NCI-H1105 treated with DMSO at 0.1 percent for 48 hours (cell line): ENCODE measurements at regions not wholly inside any gene's neighbourhood (a gene's known extent, or its start where the extent isn't known, plus 50 kb on each side); places are given as distances from the start of the nearest gene placed in this dataset.

Source experiments
- DNase-seq: peaks from one replicate; lab custom pipeline; 2025; lab: John Stamatoyannopoulos, UW

DNA sequence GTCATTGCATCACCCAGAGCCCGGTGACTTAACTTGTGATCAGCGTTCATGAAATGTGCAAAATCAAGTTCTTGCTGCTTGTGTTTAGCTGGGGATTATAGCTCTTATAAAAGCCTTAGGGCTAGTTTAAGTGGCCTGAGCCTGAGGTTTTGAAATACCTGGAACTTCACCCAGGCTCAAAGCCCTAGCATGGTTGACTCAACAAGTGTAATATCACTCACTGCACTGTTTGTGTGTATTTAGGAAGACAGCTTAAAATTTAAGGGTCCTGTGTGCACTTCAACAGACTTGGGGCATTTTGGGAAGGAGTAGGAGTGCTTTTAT is 489.5 kb downstream of the GATA3 start:
- no peak for DNase-seq

DNA sequence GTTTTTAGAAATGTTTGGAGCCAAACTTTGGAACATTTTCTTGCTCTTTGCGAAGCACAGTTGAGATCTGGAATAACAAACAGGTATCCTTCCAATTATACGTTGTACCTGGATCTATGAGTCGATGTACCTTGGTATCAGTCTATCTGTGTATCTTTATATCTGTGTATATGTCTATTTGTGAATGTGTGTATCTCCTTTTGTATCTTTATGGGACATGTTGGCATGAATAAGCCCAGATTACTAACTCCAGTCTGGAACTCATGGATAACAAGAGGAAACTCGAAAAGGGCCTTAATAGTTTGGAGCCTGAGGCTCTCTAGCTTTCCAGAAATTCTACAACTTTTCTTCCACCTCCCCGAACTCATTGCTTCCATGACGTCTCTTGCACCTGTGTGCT is 490.0 kb downstream of the GATA3 start:
- DNase-seq = no peak

DNA sequence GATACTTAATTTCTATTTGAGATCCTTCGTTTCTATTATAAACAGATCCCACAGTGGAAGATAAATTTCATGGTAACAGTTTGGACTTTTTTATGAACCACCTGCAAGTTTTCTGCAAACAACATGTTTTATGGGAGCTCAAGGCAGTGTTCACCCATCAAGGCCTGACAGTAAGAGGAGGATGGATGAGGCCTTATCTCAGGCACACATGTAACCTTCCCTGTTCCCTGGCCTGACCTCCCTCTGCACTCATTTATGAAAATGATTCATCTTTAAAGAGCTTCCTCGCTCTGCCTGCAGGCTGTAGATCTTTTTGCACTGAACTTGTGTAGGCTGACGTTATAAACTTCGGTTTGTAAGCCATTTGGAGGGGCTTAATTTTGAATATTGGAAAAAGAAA is 500.1 kb downstream of the GATA3 start:
- DNase-seq = no peak

DNA sequence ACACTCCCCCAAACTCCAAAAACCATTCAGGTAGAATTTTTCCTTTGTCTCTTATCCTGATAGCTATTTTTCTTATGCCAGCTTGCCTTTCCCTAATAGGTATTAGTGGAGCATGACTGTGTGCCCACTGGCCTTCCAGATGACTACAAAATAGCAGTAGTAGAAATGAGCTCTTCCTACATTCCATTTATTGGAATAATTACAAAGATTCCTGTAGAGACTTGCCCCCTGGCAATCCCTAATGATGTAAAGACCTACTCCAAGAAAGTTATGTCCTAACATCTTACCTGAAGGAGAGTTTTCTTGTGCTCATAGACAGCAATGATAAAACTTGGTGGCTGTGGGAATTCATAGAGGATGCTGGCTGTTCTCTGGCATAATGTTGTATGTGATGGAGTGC is 501.8 kb downstream of the GATA3 start:
- no peak for DNase-seq

DNA sequence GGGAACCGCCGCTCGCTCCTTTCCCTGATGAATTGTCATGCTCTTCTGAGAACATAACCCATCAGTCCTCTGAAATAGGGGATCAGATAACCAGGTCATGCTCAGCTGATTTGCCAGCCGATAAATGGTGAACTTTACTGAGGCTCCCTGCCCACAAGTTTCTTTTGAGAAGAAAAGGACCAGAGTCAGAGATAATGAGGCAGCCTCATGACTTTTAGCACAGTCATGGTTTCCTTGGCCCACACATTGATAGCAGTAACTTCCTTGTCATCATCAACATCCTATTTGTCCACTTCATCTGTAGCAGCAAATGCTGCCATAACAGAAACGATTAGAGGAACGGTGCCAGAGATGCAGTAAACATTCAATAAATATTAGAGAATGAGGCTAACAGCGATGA is 509.0 kb downstream of the GATA3 start:
- DNase-seq = no peak

DNA sequence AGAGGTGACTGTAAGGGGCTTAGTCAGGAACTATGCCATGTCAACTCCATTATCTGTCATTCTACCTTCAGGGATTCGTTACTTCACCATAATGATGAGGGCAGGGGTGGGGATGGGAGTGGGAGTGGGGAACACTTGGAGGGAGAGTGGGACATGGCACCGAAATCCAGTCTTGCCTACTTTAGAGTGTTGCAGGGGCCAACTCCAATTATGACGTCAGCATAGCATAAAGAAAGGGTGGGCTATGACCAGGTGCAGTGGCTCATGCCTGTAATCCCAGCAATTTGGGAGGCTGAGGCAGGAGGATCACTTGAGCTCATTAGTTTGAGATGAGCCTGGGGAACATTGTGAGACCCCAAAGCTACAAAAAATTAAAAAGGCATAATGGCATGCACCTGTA is 512.2 kb downstream of the GATA3 start:
- no peak for DNase-seq

DNA sequence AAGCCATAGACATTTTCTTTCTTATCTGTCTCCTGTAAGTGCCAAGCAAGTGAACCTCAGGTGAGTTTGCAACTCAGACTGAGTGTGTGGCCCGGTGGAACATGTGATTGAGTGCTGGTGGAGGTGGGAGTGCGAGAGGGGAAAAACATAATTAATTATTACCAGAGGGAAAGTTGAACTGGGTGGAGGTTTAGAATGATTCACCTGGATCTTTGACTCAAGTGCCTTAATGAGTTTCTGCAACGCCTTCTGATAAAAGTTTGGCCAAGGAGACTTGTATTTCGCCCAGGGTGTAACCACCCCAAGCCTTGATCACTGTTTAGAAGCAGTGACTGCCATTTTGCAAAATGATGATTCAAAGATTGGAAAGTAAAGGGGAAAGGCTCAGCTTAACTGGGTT is 513.9 kb downstream of the GATA3 start:
- no peak for DNase-seq

DNA sequence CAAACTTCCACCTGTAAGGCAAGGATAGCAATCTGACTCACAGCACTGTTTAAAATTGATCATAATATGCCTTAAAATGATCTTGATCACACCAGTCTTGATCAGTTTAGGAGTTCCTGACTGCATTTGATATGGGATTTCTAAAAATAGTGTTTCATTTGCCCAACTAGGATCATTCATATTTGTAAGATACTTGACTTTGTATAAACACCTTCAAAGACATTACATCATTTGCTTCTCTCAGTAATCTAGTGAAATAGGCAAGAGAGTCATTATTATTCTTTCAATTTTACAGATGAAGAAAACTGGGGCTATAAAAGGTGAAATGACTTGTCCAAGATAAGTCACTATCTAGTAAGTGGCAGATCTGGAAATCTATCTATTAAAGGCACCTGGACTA is 521.1 kb downstream of the GATA3 start:
- no peak for DNase-seq

DNA sequence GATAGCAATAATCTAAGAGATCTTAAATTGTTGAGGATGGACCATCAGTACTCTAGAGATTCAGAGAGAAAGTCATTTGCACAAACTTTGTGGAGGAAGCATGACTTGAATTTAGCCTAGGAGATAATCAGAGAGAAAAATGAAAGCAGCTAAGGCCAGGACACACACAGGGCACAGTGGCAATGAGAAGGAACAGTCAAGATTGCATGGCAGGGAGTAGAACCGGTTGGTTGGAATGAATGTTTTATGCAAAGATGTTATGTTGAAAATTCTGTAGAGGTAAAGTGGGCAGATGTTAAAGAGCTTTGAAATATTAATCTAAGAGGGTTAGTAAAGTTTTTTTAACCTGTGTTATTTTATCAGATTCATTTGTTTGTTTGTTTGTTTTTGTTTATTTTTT is 521.8 kb downstream of the GATA3 start:
- DNase-seq = no peak

DNA sequence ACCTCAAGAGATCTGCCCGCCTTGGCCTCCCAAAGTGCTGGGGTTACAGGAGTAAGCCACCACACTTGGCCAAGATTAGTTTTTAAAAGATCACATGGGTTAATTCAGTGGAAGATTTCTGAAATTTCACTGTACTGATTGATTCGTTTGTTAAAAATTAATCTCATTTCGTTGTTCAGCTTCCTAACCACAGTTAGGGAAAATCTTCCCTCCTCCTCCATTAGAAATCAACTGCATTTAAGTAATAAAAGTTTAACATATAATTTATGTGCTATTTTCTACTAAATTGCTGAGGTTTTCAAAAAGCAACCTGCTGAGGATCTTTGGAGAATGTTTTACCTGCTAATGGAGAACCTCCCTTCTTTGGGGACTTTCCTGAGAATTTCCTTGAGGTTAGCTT is 522.4 kb downstream of the GATA3 start:
- no peak for DNase-seq

DNA sequence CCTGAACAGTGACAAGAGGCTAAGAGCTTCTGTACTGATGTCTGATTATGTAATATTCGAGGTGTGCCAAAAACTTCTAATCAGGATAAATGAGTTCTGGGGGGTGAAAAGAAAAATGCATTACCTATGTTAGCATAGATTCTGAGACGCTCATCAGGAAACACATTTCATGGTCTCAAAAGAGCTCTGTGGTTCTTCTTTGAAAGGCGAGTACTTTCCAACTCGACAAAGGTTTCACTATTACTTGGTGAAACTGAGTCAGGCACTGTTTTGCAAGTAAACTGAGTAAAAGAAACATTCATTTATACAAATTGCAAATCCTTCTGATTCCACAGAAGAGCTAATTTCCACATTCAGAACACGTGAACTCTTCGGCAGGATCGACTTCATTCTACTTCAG is 523.2 kb downstream of the GATA3 start:
- no peak for DNase-seq

DNA sequence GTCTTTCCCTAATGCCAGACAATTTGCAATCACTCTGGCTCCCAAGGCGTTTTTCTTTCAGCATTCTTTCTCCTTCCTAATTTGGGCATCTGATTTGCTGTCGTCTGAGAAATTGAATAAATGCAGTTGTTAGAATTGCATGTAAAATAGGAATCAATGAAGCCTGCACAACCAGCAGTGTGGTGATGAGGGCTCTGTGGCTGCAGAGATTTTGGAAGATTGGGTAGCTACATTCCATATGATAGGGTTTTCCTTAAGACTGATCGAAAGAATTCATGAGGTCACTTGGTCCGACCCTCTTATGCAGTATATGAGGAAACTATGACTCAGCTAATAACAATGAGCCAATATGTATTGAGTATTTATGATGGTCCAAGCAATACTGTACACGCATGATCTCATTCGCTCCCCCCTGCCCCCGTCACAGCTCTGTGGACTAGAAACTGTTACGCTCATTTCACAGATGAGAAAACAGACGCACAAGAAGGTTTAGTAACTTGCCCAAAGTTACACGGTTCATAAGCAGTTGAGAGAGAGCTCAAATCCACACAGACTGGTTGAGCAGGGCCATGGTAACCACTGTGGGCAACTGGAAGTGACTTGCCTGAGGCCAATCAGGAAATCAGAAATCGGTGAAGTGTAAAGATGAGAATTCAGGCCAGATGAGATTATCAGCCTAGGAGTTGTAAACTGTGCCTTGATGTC is 527.2 kb downstream of the GATA3 start:
- DNase-seq = no peak

DNA sequence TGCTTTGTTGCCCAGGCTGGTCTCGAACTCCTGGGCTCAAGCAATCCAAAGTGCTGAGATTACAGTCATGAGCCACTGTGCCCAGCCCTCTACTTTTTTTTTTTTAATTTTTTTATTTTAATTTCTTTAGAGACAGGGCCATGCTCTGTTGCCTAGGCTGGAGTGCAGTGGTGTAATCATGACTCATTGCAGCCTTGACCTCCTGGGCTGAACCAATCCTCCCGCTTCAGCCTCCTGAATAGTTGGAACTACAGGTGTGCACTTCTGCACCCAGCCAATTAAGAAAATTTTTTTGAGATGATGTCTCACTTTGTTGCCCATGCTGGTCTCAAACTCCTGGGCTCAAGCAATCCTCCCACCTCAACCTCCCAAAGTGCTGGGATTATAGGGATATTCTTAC is 528.6 kb downstream of the GATA3 start:
- DNase-seq = no peak

DNA sequence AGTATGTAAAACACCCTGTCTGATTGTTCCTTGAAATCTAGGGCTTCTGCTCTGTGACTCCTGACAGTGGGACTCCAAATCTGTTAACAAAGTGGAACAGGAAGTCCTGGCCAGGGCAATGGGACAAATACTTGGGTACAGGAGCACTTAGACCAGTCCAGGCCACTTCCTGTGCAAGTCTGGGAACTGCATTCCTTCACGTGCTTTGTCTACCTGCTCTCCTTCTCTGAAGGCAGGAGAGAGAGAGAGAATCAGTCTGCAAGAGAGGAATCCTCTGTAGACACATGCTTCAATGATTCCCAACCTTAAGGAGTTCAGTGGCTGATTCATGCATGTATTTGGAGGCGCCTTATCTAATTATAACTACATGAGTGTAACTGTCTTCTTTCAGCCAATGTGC is 530.2 kb downstream of the GATA3 start:
- DNase-seq = no peak

DNA sequence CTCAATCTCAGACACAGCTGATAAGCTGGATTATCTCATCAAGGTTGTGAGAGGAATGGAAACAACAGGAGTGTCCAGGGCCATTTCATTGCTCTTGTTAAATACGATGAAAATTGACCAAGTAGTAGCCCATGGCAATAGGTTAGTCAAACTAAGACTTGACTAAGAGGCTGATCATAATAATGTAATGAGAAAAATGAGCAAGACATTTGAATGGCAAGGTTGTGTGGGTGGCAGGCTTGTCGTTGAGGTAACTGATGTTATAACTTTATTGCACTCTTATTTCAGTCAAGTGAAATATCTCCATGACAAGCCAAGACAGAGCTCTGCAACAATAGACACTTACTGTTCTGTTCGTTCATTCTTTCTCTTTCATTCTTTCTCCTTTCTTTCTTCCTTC is 532.0 kb downstream of the GATA3 start:
- DNase-seq = no peak

DNA sequence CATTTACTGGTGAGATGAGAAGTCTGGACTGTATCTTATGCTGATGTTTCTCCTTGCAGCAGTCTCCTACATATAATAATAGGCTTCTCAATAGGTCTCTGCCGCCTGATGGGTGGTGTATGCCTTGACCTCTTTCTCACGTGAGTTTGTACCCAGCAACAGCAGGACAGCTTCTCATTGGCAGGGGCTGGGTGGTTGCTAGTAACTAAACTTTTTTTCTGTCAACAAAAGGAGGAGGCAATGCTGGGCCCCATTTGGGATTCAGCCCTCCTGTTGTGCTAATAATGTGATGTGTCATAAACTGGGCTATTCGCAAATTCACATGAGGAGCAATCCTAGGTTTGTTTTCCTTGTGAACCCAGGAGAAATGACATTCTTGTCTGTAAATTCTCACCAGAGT is 533.6 kb downstream of the GATA3 start:
- no peak for DNase-seq

DNA sequence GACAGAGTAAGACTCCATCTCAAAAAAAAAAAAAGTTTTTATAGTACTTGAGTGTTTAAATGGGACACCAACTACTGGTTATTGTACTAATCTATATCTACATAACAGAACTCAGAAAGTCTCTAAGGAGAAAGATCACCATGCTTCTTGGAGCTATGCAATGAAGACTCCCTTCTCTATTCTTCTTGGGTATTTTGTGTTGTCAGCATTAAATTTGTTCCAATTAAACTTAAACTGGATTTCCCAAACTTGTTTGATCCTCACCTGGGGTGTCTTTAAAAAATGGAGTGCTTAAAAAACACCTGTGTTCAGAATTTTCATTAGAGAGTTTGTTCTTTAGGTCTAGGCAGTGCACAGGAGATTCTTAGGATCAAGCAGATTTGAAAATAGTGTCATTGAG is 536.0 kb downstream of the GATA3 start:
- no peak for DNase-seq

DNA sequence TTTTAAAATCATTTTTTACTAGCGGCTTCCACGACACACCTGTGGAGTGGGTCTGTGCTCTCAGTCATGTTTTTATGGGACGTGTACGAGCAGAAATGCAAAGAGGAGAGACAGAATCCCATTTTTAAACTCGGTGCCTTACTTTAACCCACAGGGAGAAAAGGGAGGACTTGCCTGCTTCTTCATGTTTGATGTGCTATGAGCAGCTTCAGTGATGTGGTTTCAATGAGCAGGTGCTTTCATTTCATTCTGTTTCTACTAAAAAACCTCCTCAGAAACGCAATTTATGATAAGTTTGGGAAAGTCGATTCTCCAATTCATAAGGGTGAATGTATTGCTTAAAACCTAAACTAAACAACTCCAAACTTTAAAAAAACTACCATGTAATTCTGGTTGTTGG is 537.2 kb downstream of the GATA3 start:
- no peak for DNase-seq

DNA sequence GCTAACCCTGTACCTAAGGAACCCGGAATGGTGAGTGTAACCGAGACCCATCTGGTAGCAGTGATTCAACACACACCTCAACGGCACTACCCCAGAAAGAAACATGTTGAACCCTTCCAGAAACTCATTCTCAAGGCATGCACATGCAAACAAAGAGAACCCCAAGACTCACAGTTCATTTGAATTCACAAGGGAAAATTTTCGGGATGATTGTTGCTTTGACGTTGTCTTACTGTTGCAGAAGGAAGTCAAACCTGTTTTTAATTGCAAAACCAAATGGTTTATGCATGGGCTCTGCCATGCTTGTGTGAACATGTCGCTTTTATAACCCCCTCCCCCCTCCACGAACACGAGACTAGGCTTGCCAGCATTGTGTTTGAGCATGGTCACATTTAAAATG is 539.7 kb downstream of the GATA3 start:
- DNase-seq = no peak

DNA sequence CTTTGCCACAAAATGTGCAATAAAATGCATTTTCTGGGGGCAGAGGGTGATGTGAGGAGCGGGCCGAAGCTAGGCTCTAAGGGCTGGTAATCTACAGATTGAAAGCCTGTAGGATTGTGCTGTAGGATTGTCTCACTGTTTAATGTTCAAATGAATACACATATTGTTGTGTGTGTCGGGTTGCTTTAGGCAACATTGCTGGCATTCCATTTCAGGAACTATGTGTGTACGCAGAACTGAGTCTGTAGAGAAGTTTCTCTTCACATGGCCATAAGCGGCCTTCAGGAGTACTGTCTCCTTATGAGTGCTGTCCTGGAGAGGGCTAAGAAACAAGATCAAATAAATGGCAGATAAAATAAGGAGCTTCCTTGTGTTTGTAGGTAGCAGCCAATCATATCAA is 540.2 kb downstream of the GATA3 start:
- no peak for DNase-seq

DNA sequence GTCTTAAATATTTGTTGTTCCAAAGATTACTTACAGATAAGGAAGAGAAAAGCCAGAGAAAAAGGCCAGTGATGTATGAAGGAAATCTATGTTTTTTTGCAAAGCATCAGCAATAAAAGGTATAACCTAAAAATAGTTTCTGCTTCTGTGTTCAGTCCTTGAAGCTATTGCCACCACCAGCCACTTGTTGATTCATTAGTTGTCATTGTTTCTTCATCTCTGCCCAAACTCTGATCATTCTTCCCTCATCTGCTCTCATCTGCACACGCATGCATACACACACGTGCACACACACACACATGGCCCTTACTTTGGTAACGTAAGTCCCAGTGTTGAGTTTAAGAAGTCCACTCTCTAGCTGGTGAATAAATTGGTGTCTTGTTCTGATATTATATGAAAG is 540.7 kb downstream of the GATA3 start:
- no peak for DNase-seq

DNA sequence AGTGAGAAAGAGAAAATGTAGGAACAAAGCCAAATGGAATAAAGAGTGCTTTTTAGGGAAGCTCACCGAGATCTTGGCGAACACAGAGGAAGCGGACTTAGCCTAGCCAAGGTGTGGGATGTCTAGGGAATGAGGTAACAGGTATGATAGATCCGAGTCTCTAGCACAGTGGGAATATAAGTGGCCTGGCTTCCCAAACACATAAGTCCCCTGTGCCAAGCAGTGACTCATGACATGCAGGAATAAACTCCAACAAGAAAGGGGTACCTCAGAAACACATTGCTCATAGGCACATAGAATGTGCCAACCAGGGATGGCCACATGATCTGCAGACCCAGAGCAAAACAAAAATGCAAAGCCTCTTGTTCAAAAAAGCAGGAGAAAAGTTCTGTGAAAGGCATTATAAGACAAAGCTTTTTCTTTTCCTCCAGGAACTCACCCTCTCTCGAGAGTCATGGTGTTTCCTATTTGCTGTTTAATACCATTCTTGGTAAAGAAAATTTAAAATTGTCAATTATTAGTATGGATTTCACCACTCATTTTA is 542.5 kb downstream of the GATA3 start:
- no peak for DNase-seq

DNA sequence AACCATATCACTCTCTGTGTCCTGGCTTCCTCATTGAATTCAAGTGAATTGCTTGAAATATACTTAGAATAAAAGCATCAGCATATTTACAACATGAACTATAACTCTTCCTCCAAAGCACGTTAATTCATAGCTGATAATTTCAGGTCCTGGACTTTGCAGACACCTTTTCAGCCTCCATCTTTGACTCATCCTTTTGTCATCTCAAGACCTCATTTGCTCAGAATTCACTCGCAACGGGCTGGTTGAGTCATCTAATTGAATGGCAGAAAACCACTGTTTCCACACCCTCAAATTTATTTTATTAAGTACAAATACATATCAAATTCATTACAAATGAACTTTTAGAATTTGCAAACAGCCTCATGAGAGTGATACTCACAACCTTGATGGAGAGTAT is 545.7 kb downstream of the GATA3 start:
- no peak for DNase-seq

DNA sequence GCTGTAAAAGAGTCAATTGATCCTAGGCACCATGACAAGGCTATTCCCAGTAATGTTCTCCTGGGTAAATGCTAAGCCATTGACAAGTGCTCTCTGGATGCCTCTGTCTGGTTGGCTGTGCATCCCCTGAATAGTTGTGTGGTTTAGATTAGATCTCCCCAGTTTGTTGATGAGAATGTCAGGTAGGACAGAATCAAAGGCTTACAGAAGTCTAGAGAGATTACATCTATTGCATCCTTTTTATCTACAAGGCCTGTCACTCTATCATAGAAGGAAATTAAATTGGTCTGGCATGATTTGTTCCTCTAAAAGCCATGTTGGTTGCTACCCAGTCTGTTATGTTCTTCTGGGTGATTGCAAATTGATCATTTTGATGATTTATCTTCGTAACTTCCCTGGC is 548.3 kb downstream of the GATA3 start:
- no peak for DNase-seq
